ENCODE measurements at regions not wholly inside any gene's neighbourhood (a gene's known extent, or its start where the extent isn't known, plus 50 kb on each side); places are given as distances from the start of the nearest gene placed in this dataset.
"Not testable (repeated sequence)": the region's sequence is repeated elsewhere in the genome, so short reads cannot be mapped to it uniquely, and the experiment has no call there.

DNA sequence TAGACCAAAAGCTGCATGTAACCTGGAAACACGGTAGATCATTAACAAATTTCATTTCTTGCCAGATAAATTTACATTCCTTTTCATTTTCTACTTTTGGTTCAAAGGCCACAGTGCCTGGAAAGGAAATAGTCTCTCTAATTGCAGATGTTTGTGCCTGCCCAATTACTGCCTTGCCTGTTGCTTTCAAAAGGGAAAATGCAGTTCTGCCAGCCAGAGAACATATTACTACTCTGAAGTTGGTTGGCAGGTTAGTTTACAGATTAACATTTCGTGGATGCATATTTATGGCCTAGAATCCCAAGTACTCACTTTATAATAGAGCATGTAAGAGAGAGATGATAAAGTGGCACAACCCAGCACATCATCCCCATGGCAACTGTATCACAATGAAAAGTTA lies 124.3 kb upstream of the LRRC3B start:
- no peak for DNase-seq (ENCODE audit: low read depth in 2 of 2, low spot score in 1 of 2)

GRCh38 chr3:26505399-26505798 lies 117.2 kb upstream of the LRRC3B start:
- no peak for DNase-seq (ENCODE audit: low read depth in 2 of 2, low spot score in 1 of 2)

- not testable (repeated sequence) for DNase-seq (ENCODE audit: low read depth in 2 of 2, low spot score in 1 of 2)
Observed at GRCh38 chr3:26514445-26515029, 108.0 kb upstream of the LRRC3B start.

DNA sequence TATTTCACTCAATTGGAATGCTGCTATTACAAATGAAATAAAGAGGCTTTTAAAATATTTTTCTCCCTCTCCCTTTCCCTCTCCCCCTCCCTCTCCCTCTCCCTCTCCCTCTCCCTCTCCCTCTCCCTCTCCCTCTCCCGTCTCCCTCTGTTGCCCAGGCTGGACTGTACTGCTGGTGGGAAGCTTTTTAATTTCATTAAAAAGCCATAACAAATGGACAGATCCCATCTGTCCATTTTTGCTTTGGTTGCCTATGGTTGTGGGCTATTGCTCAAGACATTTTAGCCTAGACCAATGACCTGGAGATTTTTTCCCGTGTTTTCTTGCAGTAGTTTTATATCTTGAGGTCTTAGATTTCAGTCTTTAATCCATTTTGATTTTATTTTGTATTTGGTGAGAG lies 107.2 kb upstream of the LRRC3B start:
- DNase-seq (ENCODE audit: low read depth in 2 of 2, low spot score in 1 of 2): no peak

- DNase-seq (ENCODE audit: low read depth in 2 of 2, low spot score in 1 of 2): no peak
Observed at GRCh38 chr3:26521261-26521660, 101.3 kb upstream of the LRRC3B start.

- DNase-seq (ENCODE audit: low read depth in 2 of 2, low spot score in 1 of 2): no peak
Observed at GRCh38 chr3:26522919-26523318, 99.7 kb upstream of the LRRC3B start.

GRCh38 chr3:26525013-26525412 lies 97.6 kb upstream of the LRRC3B start:
- no peak for DNase-seq (ENCODE audit: low read depth in 2 of 2, low spot score in 1 of 2)

- no peak for DNase-seq (ENCODE audit: low read depth in 2 of 2, low spot score in 1 of 2)
Observed at GRCh38 chr3:26535151-26535550, 87.4 kb upstream of the LRRC3B start.

DNA sequence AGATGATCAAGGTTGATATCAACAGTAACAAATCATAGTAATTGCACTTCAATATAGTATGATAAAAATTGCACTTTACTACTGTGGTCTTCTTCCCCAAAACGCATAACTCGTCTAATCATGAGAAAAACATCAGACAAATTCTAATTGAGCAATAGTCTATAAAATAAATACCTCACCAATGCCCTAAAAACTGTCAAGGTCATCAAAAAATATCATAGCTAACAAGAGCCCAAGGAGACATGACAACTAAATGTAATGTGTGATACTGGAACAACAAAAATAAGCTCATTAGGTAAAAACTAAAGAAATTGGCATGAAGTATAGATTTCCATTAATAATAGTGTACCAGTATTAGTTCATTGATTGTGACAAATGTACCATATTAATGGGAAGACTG lies 85.6 kb upstream of the LRRC3B start:
- DNase-seq (ENCODE audit: low read depth in 2 of 2, low spot score in 1 of 2): no peak

- DNase-seq (ENCODE audit: low read depth in 2 of 2, low spot score in 1 of 2): no peak
Observed at GRCh38 chr3:26550413-26550812, 72.2 kb upstream of the LRRC3B start.

DNA sequence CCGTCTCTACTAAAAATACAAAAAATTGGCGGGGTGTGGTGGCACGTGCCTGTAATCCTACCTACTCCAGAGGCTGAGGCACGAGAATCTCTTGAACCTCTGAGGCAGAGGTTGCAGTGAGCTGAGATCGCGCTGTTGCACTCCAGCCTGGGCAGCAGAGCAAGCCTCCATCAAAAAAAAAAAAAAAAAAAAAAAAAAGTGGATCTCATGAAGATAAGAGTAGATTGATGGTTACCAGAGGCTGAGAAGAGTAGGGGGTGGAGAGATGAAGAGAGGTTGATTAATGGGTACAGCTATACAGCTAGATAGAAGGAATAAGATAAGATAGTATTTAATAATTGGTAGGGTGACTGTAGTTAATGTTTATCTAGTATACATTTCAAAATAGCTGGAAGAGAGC lies 65.9 kb upstream of the LRRC3B start:
- no peak for DNase-seq (ENCODE audit: low read depth in 2 of 2, low spot score in 1 of 2)

- no peak for DNase-seq (ENCODE audit: low read depth in 2 of 2, low spot score in 1 of 2)
Observed at GRCh38 chr3:26558257-26558656, 64.3 kb upstream of the LRRC3B start.

GRCh38 chr3:26559227-26559626 lies 63.3 kb upstream of the LRRC3B start:
- DNase-seq (ENCODE audit: low read depth in 2 of 2, low spot score in 1 of 2): no peak

GRCh38 chr3:26560081-26560480 lies 62.5 kb upstream of the LRRC3B start:
- DNase-seq (ENCODE audit: low read depth in 2 of 2, low spot score in 1 of 2): no peak

GRCh38 chr3:26562021-26562768 lies 60.4 kb upstream of the LRRC3B start:
- DNase-seq (ENCODE audit: low read depth in 2 of 2, low spot score in 1 of 2): no peak

Data from stimulated activated CD8-positive, alpha-beta memory T cell treated with anti-CD3 and anti-CD28 coated beads, Interleukin-4, amount 100 ng/mL, for 4 hours (primary cell).